ENCODE measurements at regions not wholly inside any gene's neighbourhood (a gene's known extent, or its start where the extent isn't known, plus 50 kb on each side); places are given as distances from the start of the nearest gene placed in this dataset.

- Histone ChIP-seq H3K27ac (no peak overlapping the region), H3K4me1 (no peaks in the 10 kb centered on the region), H3K4me3 (replicated peaks in 1 of 3) (no peak overlapping the region), H3K27me3 (no peaks in the 10 kb centered on the region), H3K9me3 (no peaks in the 10 kb centered on the region), H3K36me3 (no peaks in the 10 kb centered on the region)
- 87 to 89% methylated on average over 7 of the region's 7 CpGs for WGBS, 2 donors
- intact Hi-C loops (cut with DNase I): no loop called here
- TF ChIP-seq CTCF (IDR thresholded peaks at IDR 0.05): no peak
- TF ChIP-seq POLR2A (IDR thresholded peaks at IDR 0.05): no peak
- no peak for DNase-seq
Observed at GRCh38 chr13:63595811-63596210, 2180.2 kb upstream of the PCDH20 start.

GRCh38 chr13:63586467-63586866 lies 2170.8 kb upstream of the PCDH20 start:
- Histone ChIP-seq H3K4me3 (replicated peaks in 1 of 3) (no peak overlapping the region), H3K27me3 (no peaks in the 10 kb centered on the region), H3K36me3 (no peaks in the 10 kb centered on the region), H3K4me1 (no peaks in the 10 kb centered on the region), H3K9me3 (no peaks in the 10 kb centered on the region), H3K27ac (no peak overlapping the region)
- 87 to 93% methylated on average over 7 of the region's 7 CpGs for WGBS, 2 donors
- intact Hi-C loops (cut with DNase I): no loop called here
- no peak for DNase-seq
- TF ChIP-seq CTCF (IDR thresholded peaks at IDR 0.05) (no peak), POLR2A (IDR thresholded peaks at IDR 0.05) (no peak)

- TF ChIP-seq POLR2A (IDR thresholded peaks at IDR 0.05) (no peak), CTCF (IDR thresholded peaks at IDR 0.05) (no peak)
- no peak overlapping the region for H3K27ac ChIP-seq
- H3K4me1 ChIP-seq: no peaks in the 10 kb centered on the region
- DNase-seq: no peak
- no peaks in the 10 kb centered on the region for H3K36me3 ChIP-seq
- H3K4me3 ChIP-seq (replicated peaks in 1 of 3): no peak overlapping the region
- H3K27me3 ChIP-seq: no peaks in the 10 kb centered on the region
- 84 to 88% methylated on average over 2 of the region's 2 CpGs for WGBS, 2 donors
- intact Hi-C loops (cut with DNase I): no loop called here
- no peaks in the 10 kb centered on the region for H3K9me3 ChIP-seq
Observed at GRCh38 chr13:63578796-63579195, 2163.1 kb upstream of the PCDH20 start.

GRCh38 chr13:63567031-63567430 lies 2151.4 kb upstream of the PCDH20 start:
- intact Hi-C loops (cut with DNase I): no loop called here
- no peak for TF ChIP-seq CTCF (IDR thresholded peaks at IDR 0.05)
- no peak for TF ChIP-seq POLR2A (IDR thresholded peaks at IDR 0.05)
- no peak for DNase-seq

GRCh38 chr13:63554157-63554556 lies 2138.5 kb upstream of the PCDH20 start:
- Histone ChIP-seq H3K4me3 (replicated peaks in 1 of 3) (no peak overlapping the region), H3K27ac (no peak overlapping the region), H3K9me3 (no peaks in the 10 kb centered on the region), H3K36me3 (no peaks in the 10 kb centered on the region), H3K27me3 (no peaks in the 10 kb centered on the region), H3K4me1 (no peaks in the 10 kb centered on the region)
- WGBS, 2 donors: 82 to 92% methylated on average over 1 of the region's 1 CpG
- intact Hi-C loops (cut with DNase I): no loop called here
- no peak for TF ChIP-seq POLR2A (IDR thresholded peaks at IDR 0.05)
- no peak for TF ChIP-seq CTCF (IDR thresholded peaks at IDR 0.05)
- DNase-seq: no peak

More at GRCh38 chr13:63567031-63567430, 2151.4 kb upstream of the PCDH20 start:
- no peaks in the 10 kb centered on the region for H3K4me1 ChIP-seq
- no peaks in the 10 kb centered on the region for H3K27me3 ChIP-seq
- H3K27ac ChIP-seq: no peak overlapping the region
- H3K36me3 ChIP-seq: no peaks in the 10 kb centered on the region
- H3K9me3 ChIP-seq: no peaks in the 10 kb centered on the region
- H3K4me3 ChIP-seq (replicated peaks in 1 of 3): no peak overlapping the region
- WGBS, 2 donors: 82 to 88% methylated on average over 1 of the region's 1 CpG
